CD4-positive, alpha-beta T cell (primary cell): ENCODE measurements at regions not wholly inside any gene's neighbourhood (a gene's known extent, or its start where the extent isn't known, plus 50 kb on each side); places are given as distances from the start of the nearest gene placed in this dataset.

Source experiments
- ATAC-seq: fragments of 200-7000 bp; cut with Tn5 transposase; one replicate; pipeline ENCODE4 v1.10.0; 2022; ENCODE audit warnings: mild to moderate bottlenecking; ENCODE audit not compliant: poor library complexity
- CTCF ChIA-PET: fragments of 350-600 bp; sonication (Branson Sonifier 250); formaldehyde crosslinking; loops from one replicate; lab custom pipeline; 2021; ENCODE audit warnings: antibody characterized with exemption, inconsistent platforms; lab: Charles Lee
- POLR2A ChIA-PET: fragments of 350-600 bp; sonication (Branson Sonifier 250); formaldehyde crosslinking; loops from one replicate; lab custom pipeline; 2021; ENCODE audit warnings: antibody characterized with exemption, inconsistent platforms; lab: Charles Lee
- DNase-seq, 14 experiments: peaks; one replicate each; pipeline ENCODE4 v3.0.0-alpha.2; 2013 to 2020; ENCODE audit warnings: mixed read lengths in 2 of 14
- H3K27ac ChIP-seq, 2 donors: one replicate each; pipeline versions ENCODE4 v1.5.1 to v1.7.0; 2013; ENCODE audit warnings: low read length in 2 of 2, low read depth in 1 of 2, mild to moderate bottlenecking in 1 of 2
- H3K27me3 ChIP-seq, 2 experiments: 1 replicate in 1 of 2; 2 replicates in 1 of 2; pipeline versions ENCODE4 v1.6.1 to v1.7.0; 2013; ENCODE audit warnings: low read length in 2 of 2, control low read depth in 1 of 2, mild to moderate bottlenecking in 1 of 2, moderate library complexity in 1 of 2; ENCODE audit not compliant: insufficient read depth in 2 of 2, control insufficient read depth in 1 of 2
- H3K36me3 ChIP-seq: one replicate; pipeline ENCODE4 v1.6.1; 2013; ENCODE audit warnings: low read length, control low read depth; ENCODE audit not compliant: insufficient read depth
- H3K4me1 ChIP-seq: one replicate; pipeline ENCODE4 v1.6.1; 2013; ENCODE audit warnings: low read length, control low read depth; ENCODE audit not compliant: insufficient read depth
- H3K4me3 ChIP-seq: one replicate; pipeline ENCODE4 v1.5.1; 2013; ENCODE audit warnings: mild to moderate bottlenecking, low read length, moderate library complexity
- H3K9me3 ChIP-seq, 2 experiments: 1 replicate in 1 of 2; 2 replicates in 1 of 2; pipeline versions ENCODE4 v1.6.1 to v1.7.0; 2013; ENCODE audit warnings: low read length in 2 of 2, mild to moderate bottlenecking in 2 of 2, control low read depth in 1 of 2, moderate library complexity in 1 of 2; ENCODE audit not compliant: control insufficient read depth in 1 of 2, insufficient read depth in 1 of 2
- H3K27ac Mint-ChIP-seq: one replicate; pipeline ENCODE4 v1.8.0; 2020; ENCODE audit warnings: mixed read lengths
- H3K27me3 Mint-ChIP-seq: one replicate; pipeline ENCODE4 v1.8.0; 2021; ENCODE audit warnings: mixed read lengths
- H3K36me3 Mint-ChIP-seq: one replicate; pipeline ENCODE4 v1.8.0; 2021; ENCODE audit warnings: low read depth, mixed read lengths
- H3K4me1 Mint-ChIP-seq: one replicate; pipeline ENCODE4 v1.8.0; 2021; ENCODE audit warnings: low read depth, mixed read lengths
- H3K4me3 Mint-ChIP-seq: one replicate; pipeline ENCODE4 v1.8.0; 2020; ENCODE audit warnings: mild to moderate bottlenecking, mixed read lengths
- H3K9me3 Mint-ChIP-seq: one replicate; pipeline ENCODE4 v1.8.0; 2020; ENCODE audit warnings: mixed read lengths
- intact Hi-C, 2 experiments: fragments of 100-400 bp; cut with DNase I in 1 of 2; cut with micrococcal nuclease in 1 of 2; formaldehyde crosslinking; loops; one replicate each; pipeline versions ENCODE4 v1.15.1 to v1.9.0; 2023 to 2025; cut with DNase I, micrococcal nuclease
- TF ChIP-seq, protein P1 (sequence below): fragments of 200-600 bp; IDR thresholded peaks from one replicate; pipeline ENCODE4 v1.8.0; 2022; ENCODE audit warnings: antibody characterized with exemption, mild to moderate bottlenecking

DNA sequence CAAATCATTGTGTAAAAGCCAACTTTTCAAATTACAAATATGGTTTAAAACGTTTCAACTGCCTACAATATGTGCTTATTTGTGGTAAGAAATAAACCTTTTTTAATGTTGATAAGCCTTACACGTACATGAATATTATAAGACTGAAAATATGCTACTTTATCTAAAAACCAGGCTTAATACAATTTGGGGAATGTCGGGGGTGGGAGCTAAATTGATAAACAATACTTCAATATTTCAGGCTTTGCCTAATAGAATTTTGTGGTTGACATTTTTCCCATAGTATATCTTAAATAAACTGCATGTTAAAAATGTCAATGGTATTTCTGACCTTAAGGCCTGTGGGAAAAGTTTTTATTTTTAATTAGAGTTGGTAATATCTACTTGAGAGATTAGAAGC lies 69.8 kb upstream of the SLIT2 start:
- Mint-ChIP-seq H3K9me3 (peaks cover 13% of the 10 kb centered on the region), H3K4me1 (no peaks in the 10 kb centered on the region), H3K27ac (no peak overlapping the region), H3K27me3 (no peaks in the 10 kb centered on the region), H3K4me3 (no peak overlapping the region), H3K36me3 (no peaks in the 10 kb centered on the region)
- no peaks in the 10 kb centered on the region for H3K27me3 ChIP-seq
- H3K9me3 ChIP-seq: peaks cover 0 to 10% of the 10 kb centered on the region in 2 experiments
- intact Hi-C loops: no loop called here
- ChIA-PET CTCF (no interaction called here), POLR2A (no interaction called here)
- H3K36me3 ChIP-seq: no peaks in the 10 kb centered on the region
- no peaks in the 10 kb centered on the region for H3K4me1 ChIP-seq
- no peak overlapping the region for H3K4me3 ChIP-seq
- TF ChIP-seq, protein P1, sequence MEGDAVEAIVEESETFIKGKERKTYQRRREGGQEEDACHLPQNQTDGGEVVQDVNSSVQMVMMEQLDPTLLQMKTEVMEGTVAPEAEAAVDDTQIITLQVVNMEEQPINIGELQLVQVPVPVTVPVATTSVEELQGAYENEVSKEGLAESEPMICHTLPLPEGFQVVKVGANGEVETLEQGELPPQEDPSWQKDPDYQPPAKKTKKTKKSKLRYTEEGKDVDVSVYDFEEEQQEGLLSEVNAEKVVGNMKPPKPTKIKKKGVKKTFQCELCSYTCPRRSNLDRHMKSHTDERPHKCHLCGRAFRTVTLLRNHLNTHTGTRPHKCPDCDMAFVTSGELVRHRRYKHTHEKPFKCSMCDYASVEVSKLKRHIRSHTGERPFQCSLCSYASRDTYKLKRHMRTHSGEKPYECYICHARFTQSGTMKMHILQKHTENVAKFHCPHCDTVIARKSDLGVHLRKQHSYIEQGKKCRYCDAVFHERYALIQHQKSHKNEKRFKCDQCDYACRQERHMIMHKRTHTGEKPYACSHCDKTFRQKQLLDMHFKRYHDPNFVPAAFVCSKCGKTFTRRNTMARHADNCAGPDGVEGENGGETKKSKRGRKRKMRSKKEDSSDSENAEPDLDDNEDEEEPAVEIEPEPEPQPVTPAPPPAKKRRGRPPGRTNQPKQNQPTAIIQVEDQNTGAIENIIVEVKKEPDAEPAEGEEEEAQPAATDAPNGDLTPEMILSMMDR: no peak
- ATAC-seq (no peak), DNase-seq (no peak)
- no peak overlapping the region for H3K27ac ChIP-seq

DNA sequence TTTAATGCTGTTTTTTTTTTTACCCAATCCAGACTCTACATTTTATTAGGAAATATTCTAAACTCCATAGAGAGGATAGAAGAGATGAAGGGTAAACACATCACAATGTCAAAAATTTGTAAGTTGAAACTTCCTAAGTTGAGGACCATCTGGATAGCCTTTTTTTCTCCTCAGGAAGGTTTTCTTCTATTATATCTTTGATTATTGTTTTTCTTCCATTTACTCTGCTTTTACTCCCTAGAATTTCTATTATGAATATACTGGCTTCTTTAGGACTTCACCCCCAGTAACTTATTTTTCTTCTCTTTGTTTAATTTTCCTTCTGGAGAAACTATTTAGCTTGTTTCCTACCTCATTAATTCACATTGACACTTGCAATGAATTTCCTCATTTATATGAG lies 71.2 kb upstream of the SLIT2 start:
- TF ChIP-seq, protein P1: no peak
- CTCF ChIA-PET: no interaction called here
- no peak overlapping the region for H3K27ac Mint-ChIP-seq
- H3K9me3 ChIP-seq: peaks cover 0 to 10% of the 10 kb centered on the region in 2 experiments
- ATAC-seq (no peak), DNase-seq (no peak)
- H3K4me1 ChIP-seq: no peaks in the 10 kb centered on the region
- H3K27me3 ChIP-seq: no peaks in the 10 kb centered on the region
- no peaks in the 10 kb centered on the region for H3K36me3 Mint-ChIP-seq
- H3K27me3 Mint-ChIP-seq: no peaks in the 10 kb centered on the region
- H3K9me3 Mint-ChIP-seq: peaks cover 6% of the 10 kb centered on the region
- POLR2A ChIA-PET: no interaction called here
- no peak overlapping the region for H3K4me3 ChIP-seq
- H3K27ac ChIP-seq: no peak overlapping the region
- H3K36me3 ChIP-seq: no peaks in the 10 kb centered on the region
- intact Hi-C loops: no loop called here
- no peak overlapping the region for H3K4me3 Mint-ChIP-seq
- H3K4me1 Mint-ChIP-seq: no peaks in the 10 kb centered on the region

DNA sequence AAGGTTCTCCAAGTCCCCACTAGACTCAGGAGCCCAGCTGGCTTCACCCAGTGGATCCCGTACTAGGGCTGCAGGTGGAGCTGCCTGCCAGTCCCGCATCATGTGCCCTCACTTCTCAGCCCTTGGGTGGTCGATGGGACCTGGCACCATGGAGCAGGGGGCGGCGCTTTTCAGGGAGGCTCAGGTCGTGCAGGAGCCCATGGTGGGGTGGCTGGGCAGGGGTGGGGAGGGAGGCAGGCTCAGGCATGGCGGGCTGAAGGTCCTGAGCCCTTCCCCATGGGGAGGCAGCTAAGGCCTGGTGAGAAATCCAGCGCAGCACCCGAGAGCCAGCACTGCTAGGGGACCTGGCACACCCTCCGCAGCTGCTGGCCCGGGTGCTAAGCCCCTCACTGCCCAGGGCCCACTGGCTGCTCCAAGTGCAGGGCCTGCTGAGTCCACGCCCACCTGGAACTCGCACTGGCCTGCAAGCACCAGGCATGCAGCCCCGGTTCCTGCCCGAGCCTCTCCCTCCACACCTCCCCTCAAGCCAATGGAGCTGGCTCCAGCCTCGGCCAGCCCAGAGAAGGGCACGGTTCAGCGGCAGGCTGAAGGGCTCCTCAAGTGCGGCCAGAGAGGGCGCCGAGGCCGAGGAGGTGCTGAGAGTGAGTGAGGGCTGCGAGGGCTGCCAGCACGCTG lies 72.7 kb upstream of the SLIT2 start:
- Histone ChIP-seq H3K36me3 (no peaks in the 10 kb centered on the region), H3K27ac (no peak overlapping the region), H3K27me3 (no peaks in the 10 kb centered on the region), H3K9me3 (peaks cover 0 to 10% of the 10 kb centered on the region in 2 experiments), H3K4me1 (no peaks in the 10 kb centered on the region), H3K4me3 (no peak overlapping the region)
- Mint-ChIP-seq H3K4me1 (no peaks in the 10 kb centered on the region), H3K4me3 (no peak overlapping the region), H3K9me3 (peaks cover 6% of the 10 kb centered on the region), H3K27ac (no peak overlapping the region), H3K27me3 (no peaks in the 10 kb centered on the region), H3K36me3 (no peaks in the 10 kb centered on the region)
- ChIA-PET POLR2A (no interaction called here), CTCF (no interaction called here)
- intact Hi-C loops: no loop called here
- TF ChIP-seq, protein P1: no peak
- peak in 2 of 14 experiments; percentile 5 for DNase-seq
- no peak for ATAC-seq
